Fibroblast of skin of left quadriceps (primary cell): ENCODE measurements at regions not wholly inside any gene's neighbourhood (a gene's known extent, or its start where the extent isn't known, plus 50 kb on each side); places are given as distances from the start of the nearest gene placed in this dataset.
A peak's percentile ranks its signal among the peaks of the same experiment; 100 is the strongest.

ENCODE experiments used
- DNase-seq, 2 experiments: peaks; one replicate each; pipeline ENCODE4 v3.0.0-alpha.2; 2013; ENCODE audit warnings: low read depth in 2 of 2

DNA sequence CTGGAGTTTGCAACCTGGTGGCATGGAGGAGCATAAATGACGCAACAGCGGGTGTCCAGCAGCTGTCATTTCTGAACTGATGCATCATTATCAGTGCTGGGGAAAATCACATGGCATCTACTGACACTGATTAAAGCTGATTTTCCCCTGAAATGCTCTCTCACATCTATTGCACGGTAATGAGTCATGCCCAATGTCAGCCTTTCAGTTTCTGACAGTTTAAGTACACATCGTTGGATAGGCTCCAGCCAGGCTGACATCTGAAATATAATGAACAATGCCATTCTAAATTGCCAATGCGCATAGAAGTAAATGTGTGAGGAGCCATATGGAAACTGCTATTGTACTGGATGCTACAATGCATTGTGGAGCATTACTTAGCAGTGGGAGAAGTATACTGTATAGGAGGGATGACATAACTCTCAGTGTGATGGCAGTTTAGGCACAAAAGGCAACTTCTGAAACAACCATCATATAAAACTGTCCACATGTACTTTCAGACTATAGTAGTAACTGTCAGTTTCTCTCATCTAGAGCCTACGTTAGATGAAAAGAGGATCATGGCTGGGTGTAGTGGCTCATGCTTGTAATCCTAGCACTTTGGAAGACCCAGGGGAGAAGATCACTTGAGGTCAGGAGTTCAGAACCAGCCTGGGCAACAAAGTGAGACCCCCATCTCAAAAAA is 389.3 kb upstream of the DMAC1 start:
- DNase-seq = no peak

DNA sequence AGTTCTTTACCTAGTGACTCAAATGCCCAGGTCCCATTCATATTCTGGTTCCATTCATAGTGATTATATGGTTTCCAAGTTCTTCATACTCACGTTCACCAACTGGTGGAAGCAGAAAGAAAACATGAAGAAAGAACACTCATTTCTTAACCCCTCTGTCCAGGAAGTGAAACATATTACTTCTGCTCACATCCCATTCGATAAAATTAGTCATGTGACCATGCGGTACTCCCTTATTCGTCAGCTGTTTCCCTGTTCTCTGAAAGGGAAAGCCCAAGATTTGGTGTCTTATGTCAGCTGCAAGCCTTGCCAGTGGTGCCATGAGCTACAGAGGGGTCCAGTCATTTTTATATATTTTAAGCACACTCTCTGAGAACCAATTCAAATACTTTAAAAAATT is 387.0 kb upstream of the DMAC1 start:
- no peak for DNase-seq

DNA sequence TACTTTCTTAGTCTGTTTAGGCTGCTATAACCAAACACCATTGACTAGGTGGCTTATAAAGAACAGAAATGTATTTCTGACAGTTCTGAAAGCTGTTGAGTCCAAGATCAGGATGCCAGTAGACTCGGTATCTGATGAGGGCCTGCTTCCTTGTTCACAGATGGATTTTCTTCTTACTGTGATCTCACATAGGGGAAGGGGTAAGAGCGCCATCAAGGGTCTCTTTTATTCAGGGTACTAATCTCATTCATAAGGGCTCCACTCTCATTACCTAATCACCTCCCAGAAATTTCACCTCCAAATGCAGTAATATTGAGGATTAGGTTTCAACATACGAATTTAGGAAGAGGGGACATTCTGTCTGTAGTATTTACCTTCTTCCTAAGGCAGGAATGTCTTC is 384.0 kb upstream of the DMAC1 start:
- DNase-seq = no peak

DNA sequence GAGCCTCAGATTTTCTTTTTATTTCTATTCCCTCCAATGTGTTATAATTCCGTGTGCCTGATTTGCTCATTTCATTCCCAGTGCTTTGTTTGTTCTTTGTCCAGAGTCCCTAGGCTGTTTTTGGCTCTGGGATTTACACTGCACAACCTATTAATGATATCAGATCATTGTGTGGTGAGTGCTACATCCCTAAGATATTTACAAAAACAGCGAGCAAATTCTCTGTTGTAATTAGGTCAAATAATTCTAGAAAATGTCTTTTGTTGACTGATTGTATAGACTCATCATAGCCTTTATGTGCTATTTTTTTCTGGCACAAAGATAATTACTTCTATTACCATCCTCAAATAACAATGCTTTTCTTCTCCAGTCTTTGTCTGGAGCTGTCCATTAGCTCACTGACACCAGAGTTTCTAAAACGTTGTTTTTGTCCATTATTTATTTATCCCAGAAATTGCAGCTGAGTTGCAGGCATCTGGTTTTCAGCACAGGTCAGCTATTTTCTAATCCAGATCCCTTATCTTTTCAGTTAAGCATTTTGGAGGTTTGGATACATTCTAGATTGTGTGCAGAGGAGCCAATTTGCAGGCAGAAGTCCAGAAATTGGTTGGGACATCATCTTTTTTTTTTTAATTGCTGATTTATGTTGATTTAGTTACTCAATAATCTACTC is 379.9 kb upstream of the DMAC1 start:
- no peak for DNase-seq

DNA sequence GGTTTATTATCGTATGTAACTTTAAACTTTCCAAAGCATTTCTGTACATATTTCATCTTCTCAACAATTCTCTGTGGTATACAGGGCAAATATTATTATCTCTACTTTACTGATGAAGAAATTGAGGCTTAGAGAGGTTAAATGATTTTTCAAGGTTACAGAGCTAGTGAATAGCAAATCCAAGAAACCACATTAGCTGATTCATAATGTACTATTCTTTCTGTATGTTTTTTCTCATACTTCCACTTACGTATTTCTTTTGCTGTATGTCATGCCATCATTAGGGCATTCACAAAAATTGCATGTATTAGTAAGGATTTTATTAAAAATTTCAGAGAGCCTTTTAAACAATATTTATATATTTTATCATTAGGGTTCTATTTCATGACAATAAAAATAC is 372.4 kb upstream of the DMAC1 start:
- no peak for DNase-seq

DNA sequence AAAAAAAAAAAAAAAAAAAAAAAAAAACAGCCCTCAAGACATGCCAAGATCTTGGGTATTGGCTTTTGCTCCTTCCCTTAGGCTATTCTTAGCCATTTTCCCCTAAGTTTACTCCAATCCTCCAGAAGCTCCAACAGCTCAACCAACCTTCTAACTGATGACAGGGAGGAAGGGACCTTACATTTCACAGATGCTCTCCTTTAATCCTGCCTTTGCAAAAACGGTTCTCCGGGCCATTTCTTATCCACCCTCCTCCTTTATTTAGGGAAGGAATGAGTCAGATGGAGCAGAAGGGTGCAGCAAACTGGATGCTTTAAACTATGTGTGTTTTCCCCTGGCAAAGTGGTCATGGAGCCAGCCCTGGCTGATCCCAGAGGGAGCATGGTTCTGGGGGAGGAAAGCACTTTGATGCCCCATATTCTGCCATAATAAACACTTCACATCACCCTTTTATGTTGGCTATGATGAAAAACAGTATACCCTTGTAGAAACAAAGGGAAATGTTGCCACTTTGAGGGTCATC is 369.4 kb upstream of the DMAC1 start:
- DNase-seq = no peak

DNA sequence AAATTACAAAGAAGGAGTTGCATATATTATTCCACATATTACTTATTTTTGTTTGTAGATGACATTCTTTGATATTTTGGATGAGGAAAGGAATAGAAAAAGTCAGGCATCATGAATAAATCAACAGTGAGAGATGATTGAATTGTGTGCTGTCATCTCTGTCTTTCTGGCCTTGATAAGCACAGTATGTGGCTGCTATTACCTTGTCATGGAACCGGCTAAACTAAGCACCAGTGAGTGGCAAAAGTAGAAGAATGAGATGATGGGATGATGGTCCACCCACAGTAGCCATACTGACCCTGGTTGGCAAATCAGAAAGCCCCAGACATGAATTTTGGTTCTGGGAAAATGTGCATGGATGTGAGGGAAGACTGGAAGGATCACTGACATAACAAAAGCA is 361.2 kb upstream of the DMAC1 start:
- DNase-seq = no peak

DNA sequence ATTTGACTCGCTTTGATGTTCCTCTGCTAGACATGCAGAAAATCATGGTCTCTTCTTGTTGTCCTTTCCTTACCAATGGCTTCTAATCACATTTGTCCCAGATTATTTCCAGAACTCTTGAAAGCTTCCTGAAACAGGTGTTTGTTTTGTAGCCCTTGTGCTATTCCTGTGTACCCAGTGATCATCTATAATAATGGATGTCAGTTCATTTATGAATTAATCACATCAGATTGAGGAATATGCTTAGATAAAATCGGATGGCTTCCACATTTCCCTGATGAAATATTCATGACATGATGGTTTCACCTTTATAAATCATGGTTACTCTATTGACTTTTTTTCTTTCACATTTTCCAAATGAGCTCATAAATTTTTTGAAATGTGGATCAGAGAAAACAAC is 359.0 kb upstream of the DMAC1 start:
- no peak for DNase-seq

GRCh38 chr9:8157683-8158324 is 358.2 kb upstream of the DMAC1 start:
- DNase-seq = no peak

DNA sequence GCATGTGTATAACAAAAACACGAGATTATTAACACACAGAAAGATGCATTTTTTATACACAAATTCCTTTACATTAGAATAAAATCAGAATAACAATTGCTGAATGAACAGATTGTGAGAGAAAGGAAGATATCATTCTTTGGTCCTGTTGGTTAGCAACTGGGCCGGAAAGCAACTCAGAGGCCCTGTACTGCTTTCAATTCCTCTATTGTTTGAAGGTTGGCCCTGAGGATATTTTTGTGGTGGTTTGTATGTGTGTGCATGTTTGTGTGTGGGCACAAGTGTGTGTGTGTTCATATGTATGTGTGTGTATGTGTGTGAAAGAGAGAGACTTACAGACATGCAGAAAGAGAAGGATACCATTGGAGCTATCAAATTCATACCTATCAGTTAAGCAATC is 356.8 kb upstream of the DMAC1 start:
- no peak for DNase-seq

DNA sequence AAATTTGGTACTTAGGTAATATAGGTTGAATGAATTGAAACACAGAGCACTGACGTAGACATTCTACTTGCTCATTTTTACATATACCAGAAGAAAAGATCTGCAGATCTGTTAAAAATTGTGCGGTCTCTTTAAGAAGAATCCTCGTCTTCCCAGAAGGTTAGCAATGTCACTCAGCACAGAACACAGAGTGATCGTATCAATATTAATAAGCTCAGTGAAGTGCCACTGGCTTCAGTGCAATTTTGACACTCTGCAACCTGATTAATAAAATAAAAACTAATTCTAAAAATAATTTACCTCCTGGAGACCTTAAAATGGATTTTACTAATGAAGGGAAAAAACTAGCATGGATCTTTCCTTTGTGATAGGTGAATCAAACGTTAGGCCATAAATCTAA is 356.1 kb upstream of the DMAC1 start:
- no peak for DNase-seq

DNA sequence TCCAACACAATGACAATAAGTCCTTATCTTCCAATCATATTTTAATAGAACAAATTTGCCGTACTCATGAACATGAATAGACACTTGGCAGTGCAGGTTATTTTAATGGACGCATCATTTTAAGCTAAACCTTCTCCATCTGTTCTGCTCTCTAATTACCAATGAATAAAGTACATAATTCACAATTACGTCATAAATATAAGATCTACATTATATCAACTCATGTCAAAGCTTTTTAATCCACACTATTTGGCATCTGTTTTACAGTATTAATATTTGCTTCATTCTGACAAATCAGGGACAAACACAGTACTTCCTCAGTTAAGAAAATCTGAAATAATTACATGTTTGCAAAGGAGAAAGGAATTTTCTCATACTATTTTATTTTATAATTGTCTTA is 344.1 kb upstream of the DMAC1 start:
- no peak for DNase-seq

DNA sequence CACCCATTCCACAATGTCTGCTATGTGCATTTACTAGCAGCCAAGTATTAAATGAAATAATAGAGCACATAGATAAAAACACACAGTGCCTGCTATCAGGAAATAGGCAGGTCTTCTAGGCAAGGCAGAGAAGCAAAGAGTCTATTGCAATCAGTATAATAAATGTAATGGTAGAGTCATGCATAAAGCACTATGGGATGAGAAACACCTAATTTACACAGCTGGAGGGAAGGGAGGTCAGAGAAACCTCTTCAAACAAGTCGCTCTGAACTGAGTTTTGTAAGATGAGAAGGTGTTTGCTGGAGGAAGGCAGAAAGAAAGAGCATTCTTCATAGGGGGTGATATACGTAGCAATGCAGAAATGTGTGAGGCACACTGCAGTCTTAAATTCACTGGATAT is 341.0 kb upstream of the DMAC1 start:
- DNase-seq = no peak

DNA sequence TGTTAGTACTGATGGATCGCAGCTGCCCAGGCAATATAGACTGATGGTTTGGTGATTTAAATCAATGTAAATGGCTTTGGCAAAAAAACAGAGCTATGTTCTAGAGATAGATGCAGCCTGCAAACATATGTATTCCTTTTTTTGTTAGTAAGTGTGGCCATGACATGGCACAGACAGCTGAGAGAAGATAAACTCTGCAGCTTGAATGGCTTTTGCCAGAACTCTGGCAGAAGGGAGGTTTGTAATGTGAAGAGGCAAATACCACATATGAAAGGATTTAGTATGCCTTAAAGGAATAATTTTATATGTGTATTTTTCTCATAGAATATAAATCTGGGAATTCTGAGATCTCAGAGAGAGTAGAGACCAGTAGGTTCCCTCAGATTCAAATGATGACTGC is 340.2 kb upstream of the DMAC1 start:
- DNase-seq = no peak

- no peak for DNase-seq
Observed at GRCh38 chr9:8136477-8136876, 336.9 kb upstream of the DMAC1 start.

DNA sequence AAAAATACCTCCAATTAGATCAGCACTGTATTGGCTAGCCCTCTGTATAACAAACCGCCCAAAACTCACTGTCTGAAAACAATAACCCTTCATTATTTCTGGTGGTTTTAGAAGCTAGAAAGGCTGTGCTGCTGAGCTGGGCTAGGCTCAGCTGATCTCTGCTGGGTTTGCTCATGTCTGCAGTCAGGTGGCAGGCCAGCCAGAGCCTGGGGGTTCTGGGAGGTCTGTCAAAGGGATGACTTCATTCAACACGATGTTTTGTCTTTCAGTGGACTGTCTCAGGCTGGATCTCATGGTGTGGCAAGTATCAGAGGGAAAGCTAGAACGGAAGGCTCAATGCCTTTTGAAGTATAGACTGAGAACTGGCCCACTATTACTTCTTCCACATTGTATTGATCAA is 335.1 kb upstream of the DMAC1 start:
- DNase-seq = no peak

DNA sequence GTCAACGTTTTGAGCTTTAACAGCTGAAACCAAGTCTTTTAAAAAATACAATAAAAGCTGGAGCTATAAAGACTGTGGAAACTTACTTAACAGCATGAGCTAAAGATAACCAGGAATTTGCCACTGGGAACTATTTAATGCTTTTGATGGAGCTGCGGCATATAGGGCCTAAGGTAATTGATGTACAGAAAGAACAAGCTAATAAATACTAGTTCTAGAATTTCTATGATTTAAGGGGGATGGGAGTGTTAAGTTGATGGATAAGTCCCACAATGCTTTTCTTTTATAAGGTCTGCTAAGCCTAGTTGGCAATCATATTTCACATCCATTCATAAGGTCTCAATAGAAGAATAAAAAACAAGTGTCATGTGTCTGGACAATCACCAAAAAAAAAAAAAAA is 334.0 kb upstream of the DMAC1 start:
- no peak for DNase-seq

- DNase-seq = peak in 1 of 2 experiments; percentile 1
Observed at GRCh38 chr9:8115570-8115969, 316.0 kb upstream of the DMAC1 start.

- no peak for DNase-seq
Observed at GRCh38 chr9:8114826-8115225, 315.2 kb upstream of the DMAC1 start.

DNA sequence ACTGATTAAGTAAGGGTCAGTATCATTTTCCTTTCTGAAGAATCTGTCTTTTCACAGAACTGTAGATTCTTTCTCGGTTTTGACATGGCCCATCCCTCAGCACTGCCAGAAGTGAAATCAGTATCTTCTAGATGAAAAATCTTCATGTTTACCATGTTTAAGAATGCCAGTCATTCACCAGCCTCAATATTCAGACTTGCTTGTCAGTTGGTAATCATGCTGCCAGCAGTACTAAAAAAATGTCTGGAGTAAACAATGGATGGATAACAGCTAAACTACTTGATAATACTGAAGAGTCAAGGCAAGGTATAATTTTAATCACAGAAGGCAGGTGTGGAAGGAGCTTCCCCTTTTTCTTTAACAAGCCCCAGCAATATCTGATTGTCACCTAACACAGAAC is 306.8 kb upstream of the DMAC1 start:
- DNase-seq = no peak

GRCh38 chr9:8101607-8102006 is 302.0 kb upstream of the DMAC1 start:
- no peak for DNase-seq

- DNase-seq = no peak
Observed at GRCh38 chr9:8096091-8096490, 296.5 kb upstream of the DMAC1 start.

- DNase-seq = no peak
Observed at GRCh38 chr9:8095672-8096086, 296.1 kb upstream of the DMAC1 start.
